Upper lobe of right lung (tissue), 1 donor: ENCODE measurements at regions not wholly inside any gene's neighbourhood (a gene's known extent, or its start where the extent isn't known, plus 50 kb on each side); places are given as distances from the start of the nearest gene placed in this dataset.

Experiments
- ATAC-seq: fragments of 200-7000 bp; cut with Tn5 transposase; one replicate; pipeline ENCODE4 v1.9.1; 2020; ENCODE audit warnings: mild to moderate bottlenecking, moderate library complexity
- DNase-seq: peaks from one replicate; pipeline ENCODE4 v3.0.0-alpha.2; 2020
- H3K27ac ChIP-seq: fragments of 200-600 bp; one replicate; pipeline ENCODE4 v1.8.0; 2022
- H3K27me3 ChIP-seq: fragments of 200-600 bp; one replicate; pipeline ENCODE4 v1.8.0; 2022; ENCODE audit warnings: mild to moderate bottlenecking
- H3K36me3 ChIP-seq: fragments of 200-600 bp; one replicate; pipeline ENCODE4 v1.8.0; 2022
- H3K4me1 ChIP-seq: fragments of 200-600 bp; one replicate; pipeline ENCODE4 v1.8.0; 2022
- H3K4me3 ChIP-seq: fragments of 200-600 bp; one replicate; pipeline ENCODE4 v1.8.0; 2022; ENCODE audit warnings: mild to moderate bottlenecking
- H3K9me3 ChIP-seq: fragments of 200-600 bp; one replicate; pipeline ENCODE4 v1.8.0; 2022
- CTCF ChIP-seq: fragments of 200-600 bp; IDR thresholded peaks from one replicate; pipeline ENCODE4 v1.8.0; 2022; ENCODE audit warnings: antibody characterized with exemption
- intact Hi-C: fragments of 100-400 bp; cut with DNase I; formaldehyde crosslinking; loops from one replicate; pipeline ENCODE4 v1.11.0; 2022
- donor health status: DM: no; HTN: yes; CAD: no; lungs with severe emphysema.

DNA sequence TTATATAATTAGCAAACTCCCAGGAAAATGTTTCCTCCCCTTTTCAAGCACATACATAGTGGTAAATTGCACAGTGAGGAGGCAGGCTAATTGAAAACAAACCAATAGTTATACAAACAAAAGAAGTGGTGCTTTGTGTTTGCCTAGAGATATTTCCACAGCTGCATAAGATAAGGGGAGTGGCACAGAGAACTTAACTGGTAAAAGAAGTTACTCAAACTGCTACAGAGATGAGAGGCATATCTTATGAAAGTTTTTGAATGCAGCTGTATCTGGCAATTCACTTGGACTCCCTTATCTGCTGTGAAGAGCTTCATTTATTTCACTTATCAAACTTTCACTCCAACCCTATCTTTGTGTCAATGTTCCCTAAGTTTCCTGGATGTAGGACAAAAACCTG lies 361.2 kb upstream of the RBMY1B start:
- Histone ChIP-seq H3K4me1 (no peaks in the 10 kb centered on the region), H3K27me3 (no peaks in the 10 kb centered on the region), H3K9me3 (no peaks in the 10 kb centered on the region), H3K36me3 (no peaks in the 10 kb centered on the region), H3K27ac (no peak overlapping the region), H3K4me3 (no peak overlapping the region)
- no peak for TF ChIP-seq CTCF
- ATAC-seq, result no peak
- intact Hi-C loops, result no loop called here
- no peak for DNase-seq

DNA sequence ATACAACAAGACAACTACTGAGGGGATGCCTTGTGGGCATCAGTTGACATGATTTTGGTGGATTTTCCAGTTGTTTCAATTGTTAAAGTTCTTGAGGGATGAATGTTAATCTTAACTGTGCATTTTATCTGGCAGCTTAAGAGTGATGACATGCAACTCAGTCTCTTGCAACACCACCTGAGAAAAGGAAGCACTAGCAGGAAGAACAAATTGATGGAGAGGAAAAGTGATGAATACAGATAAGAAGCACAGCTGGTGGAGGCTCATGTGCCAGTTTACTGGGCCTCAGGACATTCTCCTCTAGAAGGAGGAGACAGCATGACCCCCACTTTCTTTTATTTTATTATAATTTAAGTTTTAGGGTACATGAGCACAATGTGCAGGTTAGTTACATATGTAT lies 341.3 kb upstream of the RBMY1B start:
- DNase-seq (no peak), ATAC-seq (no peak)
- no peak overlapping the region for H3K27ac ChIP-seq
- H3K36me3 ChIP-seq, result no peaks in the 10 kb centered on the region
- H3K9me3 ChIP-seq, result no peaks in the 10 kb centered on the region
- H3K4me1 ChIP-seq, result no peaks in the 10 kb centered on the region
- TF ChIP-seq CTCF, result no peak
- intact Hi-C loops, result no loop called here
- H3K4me3 ChIP-seq, result no peak overlapping the region
- no peaks in the 10 kb centered on the region for H3K27me3 ChIP-seq

DNA sequence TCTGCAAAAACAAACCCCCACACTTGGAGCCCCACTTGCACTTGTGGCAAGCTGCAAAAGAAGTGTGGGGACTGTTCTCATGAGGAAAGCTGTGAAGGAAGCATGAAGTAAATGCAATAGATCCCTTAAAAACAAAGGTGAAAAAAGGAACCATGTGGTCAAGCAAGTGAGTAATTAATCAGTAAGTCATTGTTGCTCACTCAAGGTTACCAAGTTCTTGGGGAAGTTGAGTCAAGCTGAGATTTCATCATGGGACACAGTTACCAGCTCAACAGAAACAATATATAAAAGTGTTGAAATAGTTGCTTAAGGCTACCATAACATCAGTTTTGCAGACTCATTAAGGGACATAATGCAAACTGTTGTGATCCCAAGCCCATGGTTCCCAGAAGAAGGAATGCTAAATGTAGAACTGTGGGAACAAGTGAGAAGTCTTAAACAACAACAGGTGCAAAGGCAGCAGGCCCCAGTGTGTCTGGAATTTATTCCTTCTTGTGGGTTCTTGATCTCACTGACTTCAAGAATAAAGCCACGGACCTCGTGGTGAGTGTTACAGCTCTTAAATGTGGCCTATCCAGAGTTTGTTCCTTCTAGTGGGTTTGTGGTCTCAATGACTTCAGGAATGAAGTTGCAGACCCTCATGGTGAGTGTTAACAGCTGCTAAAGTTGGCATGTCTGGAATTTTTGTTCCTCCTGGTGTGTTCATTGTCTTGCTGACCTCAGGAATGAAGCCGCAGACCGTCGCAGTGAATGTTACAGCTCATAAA lies 336.3 kb upstream of the RBMY1B start:
- no peaks in the 10 kb centered on the region for H3K9me3 ChIP-seq
- no peak overlapping the region for H3K27ac ChIP-seq
- no peak for TF ChIP-seq CTCF
- H3K36me3 ChIP-seq, result no peaks in the 10 kb centered on the region
- no peaks in the 10 kb centered on the region for H3K4me1 ChIP-seq
- H3K4me3 ChIP-seq, result no peak overlapping the region
- DNase-seq (no peak), ATAC-seq (no peak)
- no peaks in the 10 kb centered on the region for H3K27me3 ChIP-seq
- intact Hi-C loops, result no loop called here

GRCh38 chrY:21175505-21175904 lies 335.6 kb upstream of the RBMY1B start:
- Histone ChIP-seq H3K36me3 (no peaks in the 10 kb centered on the region), H3K27ac (no peak overlapping the region), H3K4me3 (no peak overlapping the region), H3K9me3 (no peaks in the 10 kb centered on the region), H3K27me3 (no peaks in the 10 kb centered on the region), H3K4me1 (no peaks in the 10 kb centered on the region)
- DNase-seq (no peak), ATAC-seq (no peak)
- intact Hi-C loops, result no loop called here
- TF ChIP-seq CTCF, result no peak

DNA sequence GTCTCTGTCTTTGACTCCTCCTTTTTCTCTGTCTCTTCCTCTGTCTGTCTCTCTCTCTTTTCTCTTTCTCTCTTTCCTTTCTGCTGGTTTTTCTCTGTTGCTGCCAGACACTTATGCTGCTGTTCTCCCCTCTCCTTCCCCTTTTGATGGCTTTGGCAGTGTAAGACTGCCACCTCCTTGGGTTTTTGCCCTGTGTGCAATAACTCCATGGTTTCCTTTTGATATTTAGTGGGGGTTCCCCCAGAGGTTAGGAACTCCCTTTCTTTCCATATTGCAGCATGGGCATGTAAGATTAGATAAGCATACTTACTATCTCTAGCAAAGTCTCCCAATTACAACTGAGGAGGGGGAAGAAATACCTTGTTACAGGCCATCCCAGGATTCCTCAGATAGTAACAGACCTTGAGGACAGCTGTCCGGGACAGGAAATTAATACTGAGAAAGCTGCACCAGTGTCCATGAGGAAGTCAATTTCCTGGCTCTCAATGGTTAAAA lies 333.8 kb upstream of the RBMY1B start:
- no peaks in the 10 kb centered on the region for H3K27me3 ChIP-seq
- intact Hi-C loops, result no loop called here
- DNase-seq, result no peak
- no peak for ATAC-seq
- H3K9me3 ChIP-seq, result no peaks in the 10 kb centered on the region
- H3K4me1 ChIP-seq, result no peaks in the 10 kb centered on the region
- H3K36me3 ChIP-seq, result no peaks in the 10 kb centered on the region
- no peak overlapping the region for H3K27ac ChIP-seq
- TF ChIP-seq CTCF, result no peak
- no peak overlapping the region for H3K4me3 ChIP-seq

DNA sequence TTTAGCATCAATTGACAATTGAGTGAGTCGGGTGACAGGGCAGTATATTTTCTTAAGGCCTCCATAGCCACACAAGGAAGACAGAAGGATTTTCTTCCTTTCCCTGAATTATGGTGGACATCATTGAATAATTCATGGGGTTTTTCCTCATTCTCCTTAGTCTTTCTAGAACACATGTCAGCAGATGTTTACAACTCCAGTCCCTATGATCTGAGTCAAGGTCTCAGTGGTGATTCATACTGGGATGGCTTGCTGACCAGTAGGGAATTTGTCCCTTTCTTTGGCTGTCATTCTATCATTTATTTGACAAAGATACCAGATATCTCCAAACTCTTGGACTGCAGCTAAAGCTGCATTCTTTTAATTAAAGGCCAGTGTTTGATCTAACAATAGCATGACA lies 332.9 kb upstream of the RBMY1B start:
- Histone ChIP-seq H3K27me3 (no peaks in the 10 kb centered on the region), H3K9me3 (no peaks in the 10 kb centered on the region), H3K4me3 (no peak overlapping the region), H3K36me3 (no peaks in the 10 kb centered on the region), H3K27ac (no peak overlapping the region), H3K4me1 (no peaks in the 10 kb centered on the region)
- no peak for DNase-seq
- intact Hi-C loops, result no loop called here
- no peak for TF ChIP-seq CTCF
- ATAC-seq, result no peak
